ENCODE measurements at regions not wholly inside any gene's neighbourhood (a gene's known extent, or its start where the extent isn't known, plus 50 kb on each side); places are given as distances from the start of the nearest gene placed in this dataset.

DNA sequence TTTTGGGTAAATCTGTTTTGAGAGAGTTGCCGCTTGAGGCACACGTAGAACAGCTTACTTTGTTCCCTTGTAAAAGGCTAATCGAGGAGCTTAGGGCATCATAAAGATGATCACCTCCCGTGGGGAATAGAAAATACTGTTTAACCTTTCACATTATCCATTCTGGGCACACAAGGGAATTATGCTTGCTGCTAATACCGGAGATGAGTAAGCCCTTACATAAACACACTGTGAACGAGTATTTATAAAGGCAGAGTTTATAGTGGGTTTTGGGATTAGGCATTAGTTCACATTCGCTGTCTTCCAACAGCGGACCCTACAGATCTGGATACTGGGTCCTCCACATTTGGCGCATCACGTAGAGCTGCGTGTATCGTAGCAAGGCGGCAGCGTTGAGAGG lies 51.2 kb upstream of the CNTNAP4 start (continued):
- TF ChIP-seq GATA4 (IDR thresholded peaks at IDR 0.05; ENCODE audit: borderline replicate concordance, low read depth) (no peak), ZNF33B (CRISPR knock-in tag; IDR thresholded peaks at IDR 0.05) (no peak), NFE2L2 (IDR thresholded peaks at IDR 0.05; ENCODE audit: low read length) (no peak), DNMT1 (CRISPR knock-in tag; IDR thresholded peaks at IDR 0.05) (no peak), ZC3H13 (CRISPR knock-in tag; IDR thresholded peaks at IDR 0.05) (no peak)
- TF ChIP-seq, protein P1, sequence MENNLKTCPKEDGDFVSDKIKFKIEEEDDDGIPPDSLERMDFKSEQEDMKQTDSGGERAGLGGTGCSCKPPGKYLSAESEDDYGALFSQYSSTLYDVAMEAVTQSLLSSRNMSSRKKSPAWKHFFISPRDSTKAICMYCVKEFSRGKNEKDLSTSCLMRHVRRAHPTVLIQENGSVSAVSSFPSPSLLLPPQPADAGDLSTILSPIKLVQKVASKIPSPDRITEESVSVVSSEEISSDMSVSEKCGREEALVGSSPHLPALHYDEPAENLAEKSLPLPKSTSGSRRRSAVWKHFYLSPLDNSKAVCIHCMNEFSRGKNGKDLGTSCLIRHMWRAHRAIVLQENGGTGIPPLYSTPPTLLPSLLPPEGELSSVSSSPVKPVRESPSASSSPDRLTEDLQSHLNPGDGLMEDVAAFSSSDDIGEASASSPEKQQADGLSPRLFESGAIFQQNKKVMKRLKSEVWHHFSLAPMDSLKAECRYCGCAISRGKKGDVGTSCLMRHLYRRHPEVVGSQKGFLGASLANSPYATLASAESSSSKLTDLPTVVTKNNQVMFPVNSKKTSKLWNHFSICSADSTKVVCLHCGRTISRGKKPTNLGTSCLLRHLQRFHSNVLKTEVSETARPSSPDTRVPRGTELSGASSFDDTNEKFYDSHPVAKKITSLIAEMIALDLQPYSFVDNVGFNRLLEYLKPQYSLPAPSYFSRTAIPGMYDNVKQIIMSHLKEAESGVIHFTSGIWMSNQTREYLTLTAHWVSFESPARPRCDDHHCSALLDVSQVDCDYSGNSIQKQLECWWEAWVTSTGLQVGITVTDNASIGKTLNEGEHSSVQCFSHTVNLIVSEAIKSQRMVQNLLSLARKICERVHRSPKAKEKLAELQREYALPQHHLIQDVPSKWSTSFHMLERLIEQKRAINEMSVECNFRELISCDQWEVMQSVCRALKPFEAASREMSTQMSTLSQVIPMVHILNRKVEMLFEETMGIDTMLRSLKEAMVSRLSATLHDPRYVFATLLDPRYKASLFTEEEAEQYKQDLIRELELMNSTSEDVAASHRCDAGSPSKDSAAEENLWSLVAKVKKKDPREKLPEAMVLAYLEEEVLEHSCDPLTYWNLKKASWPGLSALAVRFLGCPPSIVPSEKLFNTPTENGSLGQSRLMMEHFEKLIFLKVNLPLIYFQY (CRISPR knock-in tag; IDR thresholded peaks at IDR 0.05; ENCODE audit: borderline replicate concordance): no peak

DNA sequence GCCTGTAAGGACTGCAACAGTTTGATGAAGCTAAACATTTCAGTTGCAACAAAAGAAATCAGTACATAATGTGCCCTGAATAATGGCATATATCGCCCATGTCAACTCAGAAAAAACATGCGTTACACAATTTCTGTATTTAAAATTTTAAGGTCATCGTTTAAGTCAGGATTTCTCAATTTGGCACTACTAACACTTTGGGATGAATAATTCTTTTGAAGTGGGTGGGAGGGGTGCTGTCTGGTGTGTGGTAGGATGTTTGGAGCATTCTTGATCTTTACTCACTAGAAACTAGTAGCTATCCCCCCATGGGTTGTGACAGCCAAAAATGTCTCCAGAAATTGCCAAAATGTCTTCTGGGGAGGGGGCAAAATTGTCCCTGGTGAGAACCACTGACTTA lies 50.7 kb upstream of the CNTNAP4 start:
- H3K4me3 ChIP-seq (replicated peaks in 1 of 3; ENCODE audit: insufficient read depth in 1 of 3, low read depth in 2 of 3, low read length in 3 of 3): no peak overlapping the region
- no peaks in the 10 kb centered on the region for H3K27me3 ChIP-seq (ENCODE audit: control insufficient read depth in 1 of 2, insufficient read depth in 2 of 2, low read length in 2 of 2)
- no peak for DNase-seq (ENCODE audit: low spot score)
- no peak for ATAC-seq
- H2AFZ ChIP-seq (ENCODE audit: low read length): no peak overlapping the region
- peaks cover 9% of the 10 kb centered on the region; the same call in 1 of the 2 replicates for H3K4me1 ChIP-seq (ENCODE audit: insufficient read depth, low read length)
- no TSS peak for BruUV-seq (replicated peaks)
- ChIA-PET POLR2A (no interaction called here), CTCF (ENCODE audit: low intra/inter-chr PET ratio, low total read pairs) (no interaction called here)
- H3K9me3 ChIP-seq (ENCODE audit: low read length): 0 out of 2 replicates have a peak, but pooled peaks cover 6% of the 10 kb centered on the region
- H3K36me3 ChIP-seq (replicated peaks in 1 of 2; ENCODE audit: control insufficient read depth in 1 of 2, insufficient read depth in 2 of 2, low read length in 2 of 2): no peaks in the 10 kb centered on the region
- H3K79me2 ChIP-seq (ENCODE audit: insufficient read depth, low read length): no peaks in the 10 kb centered on the region
- in situ Hi-C loops (cut with HindIII; ENCODE audit: extremely low pct_ligation_motif_present, low pct_unique_long_range_greater_than_20kb) (no loop called here), intact Hi-C loops (cut with micrococcal nuclease; ENCODE audit: unreplicated experiment) (no loop called here)
- no peak overlapping the region for H3K4me2 ChIP-seq (ENCODE audit: low read depth, low read length)
- no peak overlapping the region for H3K9ac ChIP-seq (ENCODE audit: insufficient read depth, low read depth, low read length)
- WGBS (ENCODE audit: low lambda C conversion rate): 66% methylated on average over 3 of the region's 3 CpGs
- no peak for FAIRE-seq
- H3K27ac ChIP-seq (ENCODE audit: extremely low read length, insufficient read depth, low read length): no peak overlapping the region
- H4K20me1 ChIP-seq (ENCODE audit: insufficient read depth, low read length): no peaks in the 10 kb centered on the region
- no peak for TF ChIP-seq ZNF354B (CRISPR knock-in tag; IDR thresholded peaks at IDR 0.05)
- TF ChIP-seq ZNF766 (CRISPR knock-in tag; IDR thresholded peaks at IDR 0.05; ENCODE audit: borderline replicate concordance): no peak
- no peak for TF ChIP-seq MIXL1 (CRISPR knock-in tag; IDR thresholded peaks at IDR 0.05)
- TF ChIP-seq ZNF660 (CRISPR knock-in tag; IDR thresholded peaks at IDR 0.05; ENCODE audit: borderline replicate concordance, low read depth): no peak
- TF ChIP-seq, protein P2, sequence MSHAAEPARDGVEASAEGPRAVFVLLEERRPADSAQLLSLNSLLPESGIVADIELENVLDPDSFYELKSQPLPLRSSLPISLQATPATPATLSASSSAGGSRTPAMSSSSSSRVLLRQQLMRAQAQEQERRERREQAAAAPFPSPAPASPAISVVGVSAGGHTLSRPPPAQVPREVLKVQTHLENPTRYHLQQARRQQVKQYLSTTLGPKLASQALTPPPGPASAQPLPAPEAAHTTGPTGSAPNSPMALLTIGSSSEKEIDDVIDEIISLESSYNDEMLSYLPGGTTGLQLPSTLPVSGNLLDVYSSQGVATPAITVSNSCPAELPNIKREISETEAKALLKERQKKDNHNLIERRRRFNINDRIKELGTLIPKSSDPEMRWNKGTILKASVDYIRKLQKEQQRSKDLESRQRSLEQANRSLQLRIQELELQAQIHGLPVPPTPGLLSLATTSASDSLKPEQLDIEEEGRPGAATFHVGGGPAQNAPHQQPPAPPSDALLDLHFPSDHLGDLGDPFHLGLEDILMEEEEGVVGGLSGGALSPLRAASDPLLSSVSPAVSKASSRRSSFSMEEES (CRISPR knock-in tag; IDR thresholded peaks at IDR 0.05): no peak
- TF ChIP-seq, protein P3, sequence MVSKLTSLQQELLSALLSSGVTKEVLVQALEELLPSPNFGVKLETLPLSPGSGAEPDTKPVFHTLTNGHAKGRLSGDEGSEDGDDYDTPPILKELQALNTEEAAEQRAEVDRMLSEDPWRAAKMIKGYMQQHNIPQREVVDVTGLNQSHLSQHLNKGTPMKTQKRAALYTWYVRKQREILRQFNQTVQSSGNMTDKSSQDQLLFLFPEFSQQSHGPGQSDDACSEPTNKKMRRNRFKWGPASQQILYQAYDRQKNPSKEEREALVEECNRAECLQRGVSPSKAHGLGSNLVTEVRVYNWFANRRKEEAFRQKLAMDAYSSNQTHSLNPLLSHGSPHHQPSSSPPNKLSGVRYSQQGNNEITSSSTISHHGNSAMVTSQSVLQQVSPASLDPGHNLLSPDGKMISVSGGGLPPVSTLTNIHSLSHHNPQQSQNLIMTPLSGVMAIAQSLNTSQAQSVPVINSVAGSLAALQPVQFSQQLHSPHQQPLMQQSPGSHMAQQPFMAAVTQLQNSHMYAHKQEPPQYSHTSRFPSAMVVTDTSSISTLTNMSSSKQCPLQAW (CRISPR knock-in tag; IDR thresholded peaks at IDR 0.05): no peak
- TF ChIP-seq HOXA5 (CRISPR knock-in tag; IDR thresholded peaks at IDR 0.05): no peak
- TF ChIP-seq, protein P4, sequence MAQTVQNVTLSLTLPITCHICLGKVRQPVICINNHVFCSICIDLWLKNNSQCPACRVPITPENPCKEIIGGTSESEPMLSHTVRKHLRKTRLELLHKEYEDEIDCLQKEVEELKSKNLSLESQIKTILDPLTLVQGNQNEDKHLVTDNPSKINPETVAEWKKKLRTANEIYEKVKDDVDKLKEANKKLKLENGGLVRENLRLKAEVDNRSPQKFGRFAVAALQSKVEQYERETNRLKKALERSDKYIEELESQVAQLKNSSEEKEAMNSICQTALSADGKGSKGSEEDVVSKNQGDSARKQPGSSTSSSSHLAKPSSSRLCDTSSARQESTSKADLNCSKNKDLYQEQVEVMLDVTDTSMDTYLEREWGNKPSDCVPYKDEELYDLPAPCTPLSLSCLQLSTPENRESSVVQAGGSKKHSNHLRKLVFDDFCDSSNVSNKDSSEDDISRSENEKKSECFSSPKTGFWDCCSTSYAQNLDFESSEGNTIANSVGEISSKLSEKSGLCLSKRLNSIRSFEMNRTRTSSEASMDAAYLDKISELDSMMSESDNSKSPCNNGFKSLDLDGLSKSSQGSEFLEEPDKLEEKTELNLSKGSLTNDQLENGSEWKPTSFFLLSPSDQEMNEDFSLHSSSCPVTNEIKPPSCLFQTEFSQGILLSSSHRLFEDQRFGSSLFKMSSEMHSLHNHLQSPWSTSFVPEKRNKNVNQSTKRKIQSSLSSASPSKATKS (CRISPR knock-in tag; IDR thresholded peaks at IDR 0.05): no peak
- no peak for TF ChIP-seq NBN (conservative IDR thresholded peaks at IDR 0.05)
- no peak for TF ChIP-seq FOXJ3 (CRISPR knock-in tag; IDR thresholded peaks at IDR 0.05; ENCODE audit: borderline replicate concordance)

Measured in HepG2 (cell line).